Natural killer cell treated with Interleukin-12 subunit alpha and Interleukin-12 subunit beta and Interleukin-15 and Interleukin-18, amount 100 ng/mL, for 72 hours (primary cell): ENCODE measurements at regions not wholly inside any gene's neighbourhood (a gene's known extent, or its start where the extent isn't known, plus 50 kb on each side); places are given as distances from the start of the nearest gene placed in this dataset.

Source experiments
- ATAC-seq, 2 donors: fragments of 150-1000 bp; cut with Tn5 transposase in 1 of 2; sonication (Bioruptor Pico), chemical (Tn5 transposase) in 1 of 2; 2 replicates each; pipeline ENCODE4 v1.10.0; 2021
- DNase-seq: peaks from one replicate; pipeline ENCODE4 v3.0.0; 2022; ENCODE audit warnings: low spot score
- H3K27ac Mint-ChIP-seq, 2 donors: 1 replicate in 1 of 2; 2 replicates in 1 of 2; pipeline ENCODE4 v1.8.0; 2022; ENCODE audit warnings: mixed read lengths in 2 of 2, mild to moderate bottlenecking in 1 of 2, moderate library complexity in 1 of 2
- H3K27me3 Mint-ChIP-seq, 2 donors: 1 replicate in 1 of 2; 2 replicates in 1 of 2; pipeline ENCODE4 v1.8.0; 2022; ENCODE audit warnings: mixed read lengths in 2 of 2
- H3K36me3 Mint-ChIP-seq: one replicate; pipeline ENCODE4 v1.8.0; 2022; ENCODE audit warnings: mixed read lengths
- H3K4me1 Mint-ChIP-seq, 2 donors: 1 replicate in 1 of 2; 2 replicates in 1 of 2; pipeline ENCODE4 v1.8.0; 2022; ENCODE audit warnings: low read depth in 2 of 2, mixed read lengths in 2 of 2, mild to moderate bottlenecking in 1 of 2
- H3K4me3 Mint-ChIP-seq: one replicate; pipeline ENCODE4 v1.8.0; 2022; ENCODE audit warnings: mixed read lengths
- H3K9me3 Mint-ChIP-seq: 2 replicates; pipeline ENCODE4 v1.8.0; 2022; ENCODE audit warnings: mixed read lengths

GRCh38 chr22:22073769-22074561 is 91.4 kb upstream of the TOP3B start:
- H3K27ac Mint-ChIP-seq = no peak overlapping the region
- no peak overlapping the region for H3K4me3 Mint-ChIP-seq
- H3K9me3 Mint-ChIP-seq = no peaks in the 10 kb centered on the region
- H3K36me3 Mint-ChIP-seq = no peaks in the 10 kb centered on the region
- no peak for DNase-seq
- no peak for ATAC-seq
- H3K27me3 Mint-ChIP-seq = peaks cover 10 to 13% of the 10 kb centered on the region in 2 donors
- no peaks in the 10 kb centered on the region for H3K4me1 Mint-ChIP-seq

DNA sequence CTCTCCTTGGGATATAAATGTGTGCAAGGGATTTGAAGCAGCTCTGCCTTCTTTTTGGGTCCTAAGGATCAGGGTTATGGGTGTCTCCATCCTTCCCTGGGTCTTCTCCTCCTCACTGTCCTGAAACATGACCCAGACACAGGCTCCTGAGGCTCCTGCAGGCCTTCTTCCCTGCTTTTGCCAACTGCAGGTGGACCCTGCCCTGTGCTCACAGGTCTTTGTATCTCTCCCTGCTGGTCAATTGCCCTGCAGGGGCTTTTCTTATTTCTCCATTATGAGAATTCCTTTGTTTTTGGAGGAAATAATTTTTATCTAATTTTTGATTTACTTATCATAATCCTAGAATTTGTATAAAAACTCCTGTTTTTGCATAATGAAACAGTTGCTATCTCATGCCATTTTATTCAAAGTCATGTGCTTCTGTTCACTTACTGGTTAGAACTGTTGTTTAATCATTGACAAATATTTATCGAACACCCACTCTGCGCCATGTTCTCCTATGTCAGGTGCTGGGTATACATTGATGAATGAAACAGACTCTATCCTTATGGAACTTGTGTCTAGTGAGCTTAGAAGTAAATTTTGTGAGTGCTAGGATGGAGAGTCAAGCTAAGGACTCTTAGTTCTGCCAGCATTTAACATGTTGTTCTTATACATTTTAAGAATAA is 89.7 kb upstream of the TOP3B start:
- H3K36me3 Mint-ChIP-seq = no peaks in the 10 kb centered on the region
- DNase-seq (no peak), ATAC-seq (no peak)
- no peaks in the 10 kb centered on the region for H3K9me3 Mint-ChIP-seq
- peaks cover 9 to 10% of the 10 kb centered on the region in 2 donors for H3K27me3 Mint-ChIP-seq
- no peak overlapping the region for H3K27ac Mint-ChIP-seq
- H3K4me3 Mint-ChIP-seq = no peak overlapping the region
- H3K4me1 Mint-ChIP-seq = no peaks in the 10 kb centered on the region

DNA sequence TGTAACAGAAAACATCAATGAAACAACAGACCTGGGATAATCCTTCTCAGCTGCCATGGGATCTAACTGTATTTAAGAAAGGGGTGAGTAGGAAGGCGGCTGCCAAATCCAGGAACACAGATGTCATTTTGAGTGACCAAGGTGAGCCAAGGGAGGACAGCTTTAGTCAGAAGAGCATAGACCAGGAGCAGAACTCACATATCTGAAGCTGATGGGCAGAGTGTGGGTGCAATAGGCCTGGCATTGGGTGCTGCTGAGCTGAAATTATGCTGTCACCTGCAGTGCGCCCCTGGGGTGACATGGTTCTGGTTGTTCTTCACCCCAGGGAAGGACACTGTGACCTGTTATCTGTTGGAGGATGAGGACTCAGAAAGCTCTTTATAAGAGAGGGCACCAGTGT is 88.9 kb upstream of the TOP3B start:
- no peak overlapping the region for H3K4me3 Mint-ChIP-seq
- no peaks in the 10 kb centered on the region for H3K4me1 Mint-ChIP-seq
- H3K9me3 Mint-ChIP-seq = no peaks in the 10 kb centered on the region
- no peak overlapping the region for H3K27ac Mint-ChIP-seq
- DNase-seq = no peak
- H3K27me3 Mint-ChIP-seq = peaks cover under 1 to 10% of the 10 kb centered on the region in 2 donors
- no peaks in the 10 kb centered on the region for H3K36me3 Mint-ChIP-seq
- no peak for ATAC-seq

DNA sequence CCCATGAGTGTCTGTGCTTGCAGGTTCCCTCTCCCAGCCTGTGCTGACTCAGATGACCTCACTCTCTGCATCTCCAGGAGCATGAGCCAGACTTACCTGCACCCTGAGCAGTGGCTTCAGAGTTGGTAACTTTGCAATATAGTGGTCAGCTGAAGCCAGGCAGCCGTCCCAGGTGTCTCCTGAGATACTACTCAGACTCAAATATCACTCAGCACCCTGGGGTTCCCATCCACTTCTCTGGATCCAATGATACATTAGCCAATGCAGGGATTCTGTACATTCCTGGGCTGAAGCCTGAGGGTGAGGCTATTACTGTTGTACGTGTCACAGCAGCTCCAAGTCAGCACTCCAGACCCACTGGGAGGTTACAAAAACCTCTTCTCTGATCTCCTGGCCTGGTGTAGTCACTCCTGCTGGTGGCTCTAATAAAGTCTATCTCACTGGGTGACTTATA is 87.8 kb upstream of the TOP3B start:
- no peaks in the 10 kb centered on the region for H3K9me3 Mint-ChIP-seq
- H3K4me1 Mint-ChIP-seq = no peaks in the 10 kb centered on the region
- no peaks in the 10 kb centered on the region for H3K36me3 Mint-ChIP-seq
- no peak for DNase-seq
- H3K27me3 Mint-ChIP-seq = peaks cover 4 to 10% of the 10 kb centered on the region in 2 donors
- H3K27ac Mint-ChIP-seq = no peak overlapping the region
- peak in 1 of 2 donors; percentile 14 for ATAC-seq
- no peak overlapping the region for H3K4me3 Mint-ChIP-seq

- no peaks in the 10 kb centered on the region for H3K4me1 Mint-ChIP-seq
- H3K27me3 Mint-ChIP-seq = peaks cover 9 to 12% of the 10 kb centered on the region in 2 donors
- no peak overlapping the region for H3K4me3 Mint-ChIP-seq
- H3K36me3 Mint-ChIP-seq = no peaks in the 10 kb centered on the region
- no peaks in the 10 kb centered on the region for H3K9me3 Mint-ChIP-seq
- ATAC-seq (peak in 1 of 2 donors; percentile 13), DNase-seq (no peak)
- H3K27ac Mint-ChIP-seq = no peak overlapping the region
These were observed 87.1 kb upstream of the TOP3B start for GRCh38 chr22:22069450-22070370.

- Mint-ChIP-seq H3K27me3 (peaks cover 9% of the 10 kb centered on the region in 2 donors), H3K4me3 (no peak overlapping the region), H3K36me3 (no peaks in the 10 kb centered on the region), H3K9me3 (no peaks in the 10 kb centered on the region), H3K4me1 (no peaks in the 10 kb centered on the region), H3K27ac (no peak overlapping the region)
- ATAC-seq = no peak
- DNase-seq = no peak
These were observed 86.1 kb upstream of the TOP3B start for GRCh38 chr22:22068657-22069056.

DNA sequence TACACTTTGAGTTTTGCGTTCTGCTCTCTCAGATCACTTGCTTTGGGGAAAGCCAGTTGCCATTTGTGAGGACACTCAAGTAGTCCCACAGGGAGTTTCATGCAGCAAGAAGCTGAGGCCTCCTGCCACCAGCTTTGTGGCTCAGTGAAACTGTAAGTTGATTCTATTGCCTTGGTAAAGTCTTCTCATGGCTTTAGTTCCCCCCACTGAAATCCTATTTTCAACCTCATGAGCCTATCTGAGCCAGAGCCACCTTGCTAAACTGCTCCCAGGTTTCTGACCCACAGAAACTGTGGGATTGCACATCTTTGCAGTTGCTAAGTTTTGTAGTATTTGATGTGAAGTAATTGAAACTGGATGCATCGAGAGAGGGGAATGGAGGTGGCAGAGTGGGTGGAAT is 85.4 kb upstream of the TOP3B start:
- Mint-ChIP-seq H3K36me3 (no peaks in the 10 kb centered on the region), H3K9me3 (no peaks in the 10 kb centered on the region), H3K4me1 (no peaks in the 10 kb centered on the region), H3K4me3 (no peak overlapping the region), H3K27ac (no peak overlapping the region), H3K27me3 (peaks cover 9% of the 10 kb centered on the region in 2 donors)
- DNase-seq (no peak), ATAC-seq (no peak)

GRCh38 chr22:22067192-22067591 is 84.6 kb upstream of the TOP3B start:
- Mint-ChIP-seq H3K4me3 (no peak overlapping the region), H3K9me3 (no peaks in the 10 kb centered on the region), H3K4me1 (no peaks in the 10 kb centered on the region), H3K36me3 (no peaks in the 10 kb centered on the region), H3K27me3 (peaks cover 9% of the 10 kb centered on the region in 2 donors), H3K27ac (no peak overlapping the region)
- DNase-seq = no peak
- peak in 1 of 2 donors; percentile 26 for ATAC-seq

- no peak for ATAC-seq
- H3K27me3 Mint-ChIP-seq = peaks cover 6 to 13% of the 10 kb centered on the region in 2 donors
- H3K36me3 Mint-ChIP-seq = no peaks in the 10 kb centered on the region
- DNase-seq = no peak
- H3K27ac Mint-ChIP-seq = no peak overlapping the region
- H3K4me3 Mint-ChIP-seq = no peak overlapping the region
- H3K9me3 Mint-ChIP-seq = no peaks in the 10 kb centered on the region
- H3K4me1 Mint-ChIP-seq = no peaks in the 10 kb centered on the region
These were observed 82.0 kb upstream of the TOP3B start for GRCh38 chr22:22064580-22064979.

- no peak for ATAC-seq
- peaks cover 13 to 28% of the 10 kb centered on the region in 2 donors for H3K27me3 Mint-ChIP-seq
- no peaks in the 10 kb centered on the region for H3K9me3 Mint-ChIP-seq
These were observed 79.8 kb upstream of the TOP3B start for GRCh38 chr22:22062306-22062793.

DNA sequence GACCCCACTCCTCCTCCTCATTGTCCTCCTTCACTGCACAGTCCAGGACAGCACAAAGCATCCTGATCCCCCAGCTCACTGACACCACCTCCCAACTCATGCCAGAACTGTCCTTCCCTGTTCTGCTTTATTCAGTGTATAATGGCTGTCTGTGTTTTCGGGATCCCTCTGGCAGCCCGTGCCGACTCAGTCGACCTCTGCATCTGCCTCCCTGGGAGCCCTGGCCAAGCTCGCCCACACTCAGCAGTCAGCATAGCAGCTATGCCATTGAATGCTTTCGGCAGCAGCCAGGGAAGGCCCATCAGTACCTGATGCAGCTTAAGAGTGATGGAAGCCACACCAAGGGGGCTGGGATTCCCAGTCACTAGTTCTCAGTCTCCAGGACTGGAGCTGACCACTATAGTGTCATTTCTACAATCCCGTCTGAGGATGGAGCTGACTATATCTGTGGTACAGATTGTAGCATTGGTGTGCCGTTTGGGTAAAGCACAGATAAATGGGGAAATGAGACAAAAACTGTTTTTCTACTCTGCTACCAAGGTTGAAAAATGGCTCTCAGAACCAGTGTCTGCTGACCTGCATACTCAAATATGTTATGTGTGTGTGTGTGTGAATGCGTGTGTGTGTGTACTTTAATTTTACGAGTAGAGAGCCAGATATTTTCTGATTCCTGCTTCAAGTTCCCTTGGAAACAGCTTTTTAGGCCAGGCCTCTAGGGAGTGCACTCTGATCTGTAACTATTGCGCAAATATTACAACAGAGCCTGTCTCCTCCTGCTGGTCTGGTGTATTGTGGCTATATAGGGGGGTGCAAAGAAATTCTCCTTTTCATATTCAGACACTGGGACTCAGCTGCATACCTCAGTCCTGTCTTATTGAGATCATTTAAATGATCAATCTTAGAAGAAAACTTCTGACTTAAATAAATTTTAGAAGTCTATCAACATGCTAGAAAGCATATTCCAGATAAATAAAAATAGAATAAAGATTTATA is 78.8 kb upstream of the TOP3B start:
- Mint-ChIP-seq H3K27ac (no peak overlapping the region), H3K4me3 (no peak overlapping the region), H3K36me3 (no peaks in the 10 kb centered on the region), H3K9me3 (no peaks in the 10 kb centered on the region), H3K27me3 (peaks cover 13 to 29% of the 10 kb centered on the region in 2 donors), H3K4me1 (no peaks in the 10 kb centered on the region)
- DNase-seq (no peak), ATAC-seq (no peak)

More at GRCh38 chr22:22062306-22062793, 79.8 kb upstream of the TOP3B start:
- Mint-ChIP-seq H3K27ac (no peak overlapping the region), H3K4me1 (no peaks in the 10 kb centered on the region), H3K36me3 (no peaks in the 10 kb centered on the region), H3K4me3 (no peak overlapping the region)
- no peak for DNase-seq

- peaks cover 18 to 35% of the 10 kb centered on the region in 2 donors for H3K27me3 Mint-ChIP-seq
- H3K4me1 Mint-ChIP-seq = no peaks in the 10 kb centered on the region
- DNase-seq = no peak
- H3K36me3 Mint-ChIP-seq = no peaks in the 10 kb centered on the region
- ATAC-seq = peak; percentile 70 to 75
- no peak overlapping the region for H3K27ac Mint-ChIP-seq
- no peaks in the 10 kb centered on the region for H3K9me3 Mint-ChIP-seq
- H3K4me3 Mint-ChIP-seq = no peak overlapping the region
These were observed 77.9 kb upstream of the TOP3B start for GRCh38 chr22:22060200-22061084.
